C1 segment of cervical spinal cord (tissue), 14 donors: ENCODE measurements at regions not wholly inside any gene's neighbourhood (a gene's known extent, or its start where the extent isn't known, plus 50 kb on each side); places are given as distances from the start of the nearest gene placed in this dataset.
"Not testable (repeated sequence)": the region's sequence is repeated elsewhere in the genome, so short reads cannot be mapped to it uniquely, and the experiment has no call there.

Experiments used
- DNase-seq, 14 donors: peaks; one replicate each; lab custom pipeline; 2025; lab: John Stamatoyannopoulos, UW

GRCh38 chr5:143634689-143635088 is 177.3 kb upstream of the HMHB1 start:
- no peak for DNase-seq

- no peak for DNase-seq
Measured at GRCh38 chr5:143629871-143630659, 181.9 kb upstream of the HMHB1 start.

GRCh38 chr5:143625048-143625447 is 186.9 kb upstream of the HMHB1 start:
- not testable (repeated sequence) for DNase-seq

- no peak for DNase-seq
Measured at GRCh38 chr5:143624465-143624864, 187.5 kb upstream of the HMHB1 start.

- DNase-seq, result no peak
Measured at GRCh38 chr5:143619040-143619439, 192.9 kb upstream of the HMHB1 start.

- DNase-seq, result no peak
Measured at GRCh38 chr5:143618141-143618540, 193.8 kb upstream of the HMHB1 start.

- no peak for DNase-seq
Measured at GRCh38 chr5:143614831-143615230, 197.1 kb upstream of the HMHB1 start.

- no peak for DNase-seq
Measured at GRCh38 chr5:143613329-143613728, 198.6 kb upstream of the HMHB1 start.

GRCh38 chr5:143610946-143611345 is 201.0 kb upstream of the HMHB1 start:
- DNase-seq, result no peak

- DNase-seq, result no peak
Measured at GRCh38 chr5:143606043-143606752, 202.7 kb upstream of the NR3C1 start.

- DNase-seq, result peak in 4 of 14 donors; percentile 2 to 26 (median 10)
Measured at GRCh38 chr5:143605403-143606005, 202.0 kb upstream of the NR3C1 start.

- DNase-seq, result peak in 2 of 14 donors; percentile 1 to 5
Measured at GRCh38 chr5:143601917-143602333, 198.4 kb upstream of the NR3C1 start.

- no peak for DNase-seq
Measured at GRCh38 chr5:143601357-143601756, 197.9 kb upstream of the NR3C1 start.

GRCh38 chr5:143600396-143601075 is 197.1 kb upstream of the NR3C1 start:
- no peak for DNase-seq

GRCh38 chr5:143599474-143599873 is 196.0 kb upstream of the NR3C1 start:
- DNase-seq, result no peak

GRCh38 chr5:143596824-143597223 is 193.3 kb upstream of the NR3C1 start:
- no peak for DNase-seq

- no peak for DNase-seq
Measured at GRCh38 chr5:143594902-143595818, 191.7 kb upstream of the NR3C1 start.

GRCh38 chr5:143593723-143594122 is 190.2 kb upstream of the NR3C1 start:
- no peak for DNase-seq

GRCh38 chr5:143592648-143593047 is 189.2 kb upstream of the NR3C1 start:
- DNase-seq, result peak in 1 of 14 donors; percentile 7

- no peak for DNase-seq
Measured at GRCh38 chr5:143588933-143589662, 185.6 kb upstream of the NR3C1 start.
